HG02642 (cell line): ENCODE measurements at regions not wholly inside any gene's neighbourhood (a gene's known extent, or its start where the extent isn't known, plus 50 kb on each side); places are given as distances from the start of the nearest gene placed in this dataset.

Experiments
- ATAC-seq: cut with Tn5 transposase; IDR thresholded peaks from one replicate; pipeline ENCODE4 v1.9.1; 2021; ENCODE audit warnings: mild to moderate bottlenecking; ENCODE audit not compliant: unreplicated experiment, poor library complexity

GRCh38 chr2:228669690-228670089, 488.2 kb upstream of the SPHKAP start:
- no peak for ATAC-seq

- ATAC-seq, result no peak
These were observed 483.7 kb upstream of the SPHKAP start for GRCh38 chr2:228665232-228665631.

DNA sequence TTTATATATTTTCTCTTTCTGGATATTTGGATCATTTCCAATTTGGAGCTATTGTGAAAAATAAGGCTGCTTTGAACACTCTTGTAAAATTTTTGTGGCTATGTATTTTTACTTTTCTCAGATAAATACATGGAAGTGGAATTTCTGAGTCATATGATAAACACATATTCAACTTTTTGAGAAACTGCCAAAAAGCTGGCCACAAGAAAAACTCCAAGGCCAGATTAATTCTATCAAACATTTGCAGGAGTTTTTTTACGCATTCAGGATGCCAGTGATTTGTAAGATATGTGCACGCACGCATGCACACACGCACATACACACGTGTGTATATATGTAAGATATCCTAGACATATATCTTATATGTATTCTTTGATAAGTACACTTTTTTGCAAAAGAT, 477.5 kb upstream of the SPHKAP start:
- ATAC-seq, result no peak

- no peak for ATAC-seq
These were observed 476.4 kb upstream of the SPHKAP start for GRCh38 chr2:228657807-228658402.

GRCh38 chr2:228655331-228655730, 473.8 kb upstream of the SPHKAP start:
- no peak for ATAC-seq

DNA sequence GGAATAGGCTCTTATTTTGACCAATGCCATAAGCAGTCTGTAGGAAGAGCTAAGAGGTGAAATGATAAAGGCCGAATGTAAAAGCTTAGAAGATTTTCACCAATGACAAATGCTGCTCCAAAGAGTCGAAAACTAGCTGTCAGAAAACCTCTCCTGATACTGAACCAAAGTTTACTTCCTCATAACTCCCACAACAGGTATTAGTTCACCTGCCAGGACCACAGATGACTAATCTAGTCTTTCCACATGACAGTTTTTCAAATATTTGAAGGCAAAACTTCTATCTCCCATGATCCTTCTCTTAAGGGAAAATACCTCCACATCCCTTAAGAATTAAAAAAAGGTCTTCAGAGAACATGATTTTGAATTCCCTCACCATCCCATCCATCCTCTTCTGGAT, 473.2 kb upstream of the SPHKAP start:
- no peak for ATAC-seq

GRCh38 chr2:228653884-228654283, 472.4 kb upstream of the SPHKAP start:
- ATAC-seq, result no peak

DNA sequence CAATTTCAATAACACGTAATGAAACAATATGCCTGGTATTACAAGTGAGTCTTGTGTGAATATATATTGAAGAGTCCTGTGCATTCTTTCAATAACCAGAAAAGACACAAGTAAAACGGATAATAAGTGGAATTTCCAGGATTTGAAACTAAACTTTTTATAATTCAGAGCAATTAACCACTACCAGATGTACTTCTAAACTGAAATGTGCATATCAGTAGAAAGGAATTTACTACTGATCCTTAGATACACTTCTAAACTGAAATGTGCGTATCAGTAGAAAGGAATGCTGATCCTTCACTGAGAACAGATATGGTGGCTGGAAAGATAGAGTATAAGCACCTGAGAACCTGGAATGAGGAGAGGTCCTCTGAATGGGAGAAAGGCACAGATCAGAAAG, 470.9 kb upstream of the SPHKAP start:
- no peak for ATAC-seq

GRCh38 chr2:228649876-228650275, 468.4 kb upstream of the SPHKAP start:
- no peak for ATAC-seq

DNA sequence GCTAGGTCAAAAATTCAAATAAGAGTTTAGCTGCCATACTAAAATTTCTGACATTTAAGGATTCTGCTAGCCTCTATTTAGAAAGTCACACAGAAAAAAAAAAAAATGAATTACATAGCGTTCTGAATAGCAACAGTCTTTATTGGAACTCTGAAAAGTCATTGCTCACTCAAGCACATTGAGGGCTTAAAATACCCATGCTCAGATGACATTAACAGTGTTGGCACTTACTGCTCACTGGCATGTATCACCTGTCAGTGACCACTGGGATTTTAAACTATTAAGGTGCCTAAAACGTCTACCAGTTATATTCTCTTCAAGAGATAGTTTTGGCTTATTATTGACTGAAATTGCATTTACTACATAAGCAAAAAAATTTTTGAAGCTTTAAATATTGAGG, 468.0 kb upstream of the SPHKAP start:
- no peak for ATAC-seq

GRCh38 chr2:228648541-228648940, 467.1 kb upstream of the SPHKAP start:
- no peak for ATAC-seq

DNA sequence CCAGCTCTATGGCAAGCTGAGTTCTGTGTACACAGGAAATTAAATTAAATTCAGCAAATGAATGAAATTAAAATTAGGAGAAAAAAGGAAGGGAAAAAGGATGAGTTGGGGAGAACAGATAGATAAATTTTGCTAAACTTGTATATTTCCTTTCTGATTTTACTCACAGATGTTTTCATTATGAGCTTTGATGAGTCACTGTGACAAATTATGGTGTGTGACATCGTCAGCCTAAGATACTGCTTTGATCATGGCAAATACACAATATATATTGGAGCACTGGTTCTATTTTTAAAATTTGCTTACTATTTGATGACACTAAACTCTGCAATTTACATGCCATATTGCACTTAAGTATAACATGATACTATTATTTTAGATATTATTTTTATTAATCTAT, 464.6 kb upstream of the SPHKAP start:
- ATAC-seq, result no peak

DNA sequence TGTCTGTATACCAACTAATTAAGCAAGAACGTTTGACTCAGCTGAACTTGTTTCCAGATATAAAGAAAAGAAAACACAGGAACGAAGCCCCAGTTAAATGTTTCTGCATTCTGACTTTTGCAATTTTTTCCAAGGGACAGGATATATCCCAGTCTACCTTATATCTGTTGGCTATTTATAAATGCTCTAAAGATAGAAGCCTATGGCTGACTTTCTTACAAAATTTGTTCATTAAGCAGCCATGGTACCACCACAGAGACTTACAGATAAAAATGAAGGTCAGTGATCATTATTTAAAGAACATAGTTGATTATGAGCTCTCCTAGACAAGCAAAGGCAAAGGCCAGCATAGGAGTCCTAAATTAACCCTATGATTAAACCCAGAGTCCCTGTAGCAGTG, 462.7 kb upstream of the SPHKAP start:
- no peak for ATAC-seq

DNA sequence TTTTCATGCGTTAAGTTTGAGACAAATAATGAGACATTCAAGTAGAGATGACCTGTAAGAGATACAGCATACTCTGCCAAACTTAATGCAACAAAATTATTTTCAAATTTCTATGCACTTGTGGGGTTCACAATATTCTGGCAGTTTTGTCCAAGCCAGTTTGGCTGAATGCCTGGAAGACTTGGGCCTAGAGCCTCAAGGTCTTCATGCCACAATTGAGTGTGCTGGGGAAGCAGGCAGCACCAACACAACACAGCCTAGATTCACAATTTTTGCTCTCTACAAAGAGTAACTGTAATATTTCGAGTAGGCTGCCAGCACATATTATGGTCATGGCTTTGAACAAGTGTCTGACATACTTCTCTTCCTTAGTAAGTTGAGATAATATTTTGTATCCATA, 461.4 kb upstream of the SPHKAP start:
- ATAC-seq, result no peak

DNA sequence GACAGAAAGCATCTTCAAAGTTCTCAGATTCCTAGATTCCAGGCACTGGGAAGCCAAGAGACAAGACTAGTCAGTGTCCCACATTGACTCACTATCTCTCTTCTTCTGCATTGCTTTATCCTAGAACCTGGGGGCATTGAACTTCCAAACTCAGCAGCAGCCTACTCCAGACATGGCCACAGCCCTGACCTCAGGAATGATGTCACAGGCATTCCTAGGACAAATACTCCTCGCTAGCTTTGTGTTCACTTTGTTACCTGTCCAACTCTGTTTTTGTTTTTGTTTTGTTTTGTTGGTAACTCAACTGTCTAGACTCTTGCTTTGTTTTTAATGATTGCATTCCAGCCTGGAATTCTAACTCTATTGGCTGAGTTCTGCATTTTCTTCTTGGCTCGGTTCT, 449.3 kb upstream of the SPHKAP start:
- ATAC-seq, result no peak

DNA sequence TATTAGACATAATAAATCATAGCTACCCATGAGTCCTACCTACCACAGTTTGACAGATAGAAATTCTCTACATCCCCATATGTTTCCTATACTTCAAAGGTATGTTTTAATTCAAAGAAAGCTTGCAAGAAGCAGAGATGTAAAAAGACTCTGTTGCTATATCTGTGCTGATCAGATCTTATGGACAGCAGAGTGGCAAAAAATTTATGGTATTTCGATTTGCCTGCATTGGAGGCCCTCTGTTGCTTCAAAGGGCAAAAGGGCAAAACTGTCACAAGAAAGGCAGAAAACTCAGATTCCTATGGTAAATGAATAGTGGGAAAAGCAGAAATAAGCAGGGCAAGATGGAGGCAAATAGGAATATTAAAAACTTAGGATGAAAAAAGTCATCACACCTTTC, 447.8 kb upstream of the SPHKAP start:
- ATAC-seq, result no peak

GRCh38 chr2:228628682-228629081, 447.2 kb upstream of the SPHKAP start:
- ATAC-seq, result no peak

DNA sequence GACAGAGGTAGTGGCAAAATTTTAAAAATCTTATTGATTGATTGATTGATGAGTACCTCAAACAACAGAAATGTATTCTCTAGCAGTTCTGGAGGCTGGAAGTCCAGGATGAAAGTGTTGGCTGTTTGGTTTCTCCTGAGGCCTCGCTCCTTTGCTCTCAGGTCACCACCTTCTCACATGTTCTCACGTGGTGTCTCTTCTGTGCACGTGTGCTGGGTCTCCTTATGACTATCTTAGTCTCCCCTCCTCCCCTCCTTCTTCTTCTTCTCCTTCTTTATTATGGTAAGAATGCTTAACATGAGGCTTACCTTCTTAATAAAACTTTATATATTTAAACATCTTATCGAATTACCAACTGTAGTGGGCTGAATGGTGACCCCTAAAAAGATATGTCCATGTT, 446.0 kb upstream of the SPHKAP start:
- no peak for ATAC-seq

- no peak for ATAC-seq
These were observed 444.0 kb upstream of the SPHKAP start for GRCh38 chr2:228625481-228625880.

- no peak for ATAC-seq
These were observed 443.2 kb upstream of the SPHKAP start for GRCh38 chr2:228624733-228625132.

DNA sequence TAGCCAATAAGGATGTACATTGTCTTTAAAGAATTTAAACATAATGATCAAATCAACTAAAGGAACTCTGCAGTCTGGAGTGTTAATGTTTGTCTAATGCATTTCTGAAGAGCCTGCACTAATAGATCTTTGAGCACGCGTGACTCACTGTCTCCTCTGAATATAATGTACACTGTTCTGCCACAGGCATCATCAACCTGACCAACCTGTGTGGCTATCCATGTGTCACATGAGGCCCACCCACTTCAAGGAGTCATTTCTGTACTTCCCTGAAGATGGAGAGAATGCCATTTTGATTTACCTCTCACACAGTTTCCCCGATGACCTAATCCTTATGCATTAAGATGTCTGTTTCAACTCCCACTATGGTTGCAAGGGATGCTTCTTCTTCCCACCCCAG, 434.0 kb upstream of the SPHKAP start:
- ATAC-seq, result no peak

DNA sequence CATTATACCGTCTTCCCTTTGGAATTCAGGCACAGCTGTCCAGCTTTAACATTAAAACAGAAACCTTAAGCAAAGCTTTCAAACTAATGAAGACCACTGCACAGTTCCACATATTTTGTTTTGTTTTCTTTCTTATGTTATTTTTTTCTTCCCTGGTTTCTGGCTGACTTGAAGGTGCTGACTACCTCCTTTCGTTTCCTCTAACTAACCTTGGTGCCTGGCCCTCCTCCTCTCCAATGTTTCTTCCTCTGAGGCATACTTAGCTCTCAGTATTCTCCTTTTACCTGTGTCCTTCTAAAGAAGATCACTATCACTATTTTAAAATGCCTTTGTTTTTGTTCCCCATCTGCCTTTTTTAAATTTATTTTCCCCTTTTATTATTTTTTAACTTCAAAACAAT, 433.3 kb upstream of the SPHKAP start:
- ATAC-seq, result no peak
